HEK293T (cell line): ENCODE measurements at regions not wholly inside any gene's neighbourhood (a gene's known extent, or its start where the extent isn't known, plus 50 kb on each side); places are given as distances from the start of the nearest gene placed in this dataset.

Source experiments
- ARNT ChIP-seq: fragments of 450-650 bp; IDR thresholded peaks from 2 replicates; pipeline ENCODE4 v1.6.1; 2017; ENCODE audit warnings: mild to moderate bottlenecking
- BHLHE40 ChIP-seq: fragments of 450-650 bp; IDR thresholded peaks from 2 replicates; pipeline ENCODE4 v1.6.1; 2016; ENCODE audit warnings: mild to moderate bottlenecking, moderate library complexity, borderline replicate concordance
- CTBP1 ChIP-seq: fragments of 450-650 bp; IDR thresholded peaks from 2 replicates; pipeline ENCODE4 v1.6.1; 2016; ENCODE audit warnings: borderline replicate concordance
- ELF4 ChIP-seq: fragments of 450-650 bp; IDR thresholded peaks from 2 replicates; pipeline ENCODE4 v1.6.1; 2017; ENCODE audit warnings: antibody characterized with exemption
- FOXA1 ChIP-seq: fragments of 450-650 bp; IDR thresholded peaks from 2 replicates; pipeline ENCODE4 v1.6.1; 2016; ENCODE audit warnings: mild to moderate bottlenecking
- FOXK2 ChIP-seq: fragments of 450-650 bp; IDR thresholded peaks from 2 replicates; pipeline ENCODE4 v1.6.1; 2016; ENCODE audit warnings: mild to moderate bottlenecking
- FOXM1 ChIP-seq: fragments of 450-650 bp; IDR thresholded peaks from 2 replicates; pipeline ENCODE4 v1.6.1; 2017; ENCODE audit warnings: mild to moderate bottlenecking, borderline replicate concordance
- HDGF ChIP-seq: fragments of 450-650 bp; IDR thresholded peaks from 2 replicates; pipeline ENCODE4 v1.6.1; 2017; ENCODE audit warnings: antibody characterized with exemption, borderline replicate concordance
- L3MBTL2 ChIP-seq: fragments of 450-650 bp; conservative IDR thresholded peaks from 2 replicates; pipeline ENCODE4 v1.6.1; 2016; ENCODE audit warnings: mild to moderate bottlenecking
- NFRKB ChIP-seq: fragments of 450-650 bp; IDR thresholded peaks from 2 replicates; pipeline ENCODE4 v1.6.1; 2016; ENCODE audit warnings: mild to moderate bottlenecking, moderate library complexity
- PKNOX1 ChIP-seq: fragments of 450-650 bp; IDR thresholded peaks from 2 replicates; pipeline ENCODE4 v1.6.1; 2016
- SP1 ChIP-seq: fragments of 450-650 bp; IDR thresholded peaks from 2 replicates; pipeline ENCODE4 v1.6.1; 2017
- SUZ12 ChIP-seq: fragments of 450-650 bp; IDR thresholded peaks from 2 replicates; pipeline ENCODE4 v1.6.1; 2016; ENCODE audit warnings: mild to moderate bottlenecking
- ZNF384 ChIP-seq: fragments of 450-650 bp; IDR thresholded peaks from 2 replicates; pipeline ENCODE4 v1.6.1; 2016

GRCh38 chr6:133768656-133769295, 120.1 kb upstream of the TCF21 start:
- no peak for TF ChIP-seq SP1
- TF ChIP-seq HDGF: no peak
- TF ChIP-seq FOXK2: no peak
- TF ChIP-seq ZNF384: no peak
- TF ChIP-seq FOXM1: no peak
- no peak for TF ChIP-seq CTBP1
- TF ChIP-seq ARNT: no peak
- TF ChIP-seq FOXA1: no peak
- no peak for TF ChIP-seq L3MBTL2
- no peak for TF ChIP-seq BHLHE40
- no peak for TF ChIP-seq PKNOX1
- no peak for TF ChIP-seq ELF4
- TF ChIP-seq NFRKB: no peak
- no peak for TF ChIP-seq SUZ12
